ENCODE measurements at regions not wholly inside any gene's neighbourhood (a gene's known extent, or its start where the extent isn't known, plus 50 kb on each side); places are given as distances from the start of the nearest gene placed in this dataset.

- Histone ChIP-seq H3K9me3 (no peaks in the 10 kb centered on the region), H3K4me3 (no peak overlapping the region), H3K4me1 (peaks cover 0 to 10% (median 0%) of the 10 kb centered on the region in 4 donors), H3K27ac (no peak overlapping the region), H3K27me3 (no peaks in the 10 kb centered on the region), H3K36me3 (no peaks in the 10 kb centered on the region)
- TF ChIP-seq CTCF (IDR thresholded peaks at IDR 0.05) (no peak), POLR2A (IDR thresholded peaks at IDR 0.05) (no peak)
- DNase-seq: no peak
Observed at GRCh38 chr9:107647611-107648010, 158.0 kb upstream of the KLF4 start.

- no peak overlapping the region for H3K4me3 ChIP-seq
- H3K4me1 ChIP-seq: peaks cover 0 to 10% (median 0%) of the 10 kb centered on the region in 4 donors
- no peak overlapping the region for H3K27ac ChIP-seq
- H3K9me3 ChIP-seq: no peaks in the 10 kb centered on the region
- no peaks in the 10 kb centered on the region for H3K36me3 ChIP-seq
- no peak for DNase-seq
- TF ChIP-seq POLR2A (IDR thresholded peaks at IDR 0.05): no peak
- no peak for TF ChIP-seq CTCF (IDR thresholded peaks at IDR 0.05)
- no peaks in the 10 kb centered on the region for H3K27me3 ChIP-seq
Observed at GRCh38 chr9:107647141-107647540, 157.6 kb upstream of the KLF4 start.

- Histone ChIP-seq H3K27me3 (no peaks in the 10 kb centered on the region), H3K36me3 (no peaks in the 10 kb centered on the region), H3K27ac (no peak overlapping the region), H3K9me3 (no peaks in the 10 kb centered on the region), H3K4me1 (peaks cover 0 to 10% (median 0%) of the 10 kb centered on the region in 4 donors), H3K4me3 (no peak overlapping the region)
- DNase-seq: no peak
- TF ChIP-seq CTCF (IDR thresholded peaks at IDR 0.05) (no peak), POLR2A (IDR thresholded peaks at IDR 0.05) (no peak)
Observed at GRCh38 chr9:107645464-107645833, 155.9 kb upstream of the KLF4 start.

GRCh38 chr9:107644733-107645463 lies 155.3 kb upstream of the KLF4 start:
- no peaks in the 10 kb centered on the region for H3K27me3 ChIP-seq
- no peak for TF ChIP-seq POLR2A (IDR thresholded peaks at IDR 0.05)
- no peak for TF ChIP-seq CTCF (IDR thresholded peaks at IDR 0.05)
- DNase-seq: peak in 1 of 3 donors; percentile 53

GRCh38 chr9:107639426-107639825 lies 149.9 kb upstream of the KLF4 start:
- peak overlapping the region in 3 of 4 donors; percentile 12 to 90 (median 65) for H3K27ac ChIP-seq
- H3K27me3 ChIP-seq: no peaks in the 10 kb centered on the region
- peaks cover 0 to 4% (median 0%) of the 10 kb centered on the region in 4 donors for H3K4me1 ChIP-seq
- TF ChIP-seq POLR2A (IDR thresholded peaks at IDR 0.05) (no peak), CTCF (IDR thresholded peaks at IDR 0.05) (no peak)
- no peaks in the 10 kb centered on the region for H3K9me3 ChIP-seq
- no peaks in the 10 kb centered on the region for H3K36me3 ChIP-seq
- H3K4me3 ChIP-seq: no peak overlapping the region
- no peak for DNase-seq

More at GRCh38 chr9:107644733-107645463, 155.3 kb upstream of the KLF4 start:
- Histone ChIP-seq H3K9me3 (no peaks in the 10 kb centered on the region), H3K27ac (no peak overlapping the region), H3K4me1 (peaks cover 0 to 10% (median 0%) of the 10 kb centered on the region in 4 donors), H3K36me3 (no peaks in the 10 kb centered on the region), H3K4me3 (no peak overlapping the region)
